B cell (primary cell): ENCODE measurements at regions not wholly inside any gene's neighbourhood (a gene's known extent, or its start where the extent isn't known, plus 50 kb on each side); places are given as distances from the start of the nearest gene placed in this dataset.
"Not testable (repeated sequence)": the region's sequence is repeated elsewhere in the genome, so short reads cannot be mapped to it uniquely, and the experiment has no call there.

Experiments
- ATAC-seq: fragments of 200-7000 bp; cut with Tn5 transposase; one replicate; pipeline ENCODE4 v1.10.0; 2021; ENCODE audit warnings: low read depth, mild to moderate bottlenecking, moderate number of reproducible peaks, moderate library complexity
- CTCF ChIA-PET: fragments of 350-600 bp; sonication (Branson Sonifier 250); formaldehyde crosslinking; loops from one replicate; lab custom pipeline; 2021; ENCODE audit warnings: antibody characterized with exemption, inconsistent platforms; lab: Charles Lee
- POLR2A ChIA-PET: fragments of 350-600 bp; sonication (Branson Sonifier 250); formaldehyde crosslinking; loops from one replicate; lab custom pipeline; 2021; ENCODE audit warnings: antibody characterized with exemption; lab: Charles Lee
- DNase-seq: peaks from one replicate; pipeline ENCODE4 v3.0.0; 2013
- H2AFZ ChIP-seq: 2 replicates; pipeline ENCODE4 v1.6.1; 2012; ENCODE audit warnings: mild to moderate bottlenecking, low read depth, low read length; ENCODE audit not compliant: insufficient read depth, poor library complexity, severe bottlenecking
- H3K27ac ChIP-seq, 2 donors: 1 replicate in 1 of 2; 2 replicates in 1 of 2; pipeline ENCODE4 v1.5.1; 2012 to 2013; ENCODE audit warnings: low read length in 2 of 2, mild to moderate bottlenecking in 2 of 2, moderate library complexity in 1 of 2
- H3K27me3 ChIP-seq, 4 experiments: fragments of 200-600 bp in 1 of 4; sonication (generic) in 1 of 4; replicated peaks in 1 of 4; 1 replicate in 2 of 4; 2 replicates in 2 of 4; pipeline versions ENCODE4 v1.6.1 to v1.7.0; 2013 to 2016; ENCODE audit warnings: low read length in 3 of 4, mild to moderate bottlenecking in 2 of 4, mixed read lengths in 1 of 4, moderate library complexity in 1 of 4; ENCODE audit not compliant: insufficient read depth in 4 of 4, control insufficient read depth in 3 of 4; ENCODE audit errors: control extremely low read depth in 1 of 4
- H3K36me3 ChIP-seq, 2 experiments: replicated peaks in 1 of 2; 1 replicate in 1 of 2; 2 replicates in 1 of 2; pipeline versions ENCODE4 v1.6.1 to v1.7.1; 2013; ENCODE audit warnings: low read length in 1 of 2; ENCODE audit not compliant: insufficient read depth in 2 of 2, control insufficient read depth in 1 of 2; ENCODE audit errors: control extremely low read depth in 1 of 2, extremely low read depth in 1 of 2
- H3K4me1 ChIP-seq, 2 donors: fragments of 200-600 bp in 1 of 2; sonication (generic) in 1 of 2; 1 replicate in 1 of 2; 2 replicates in 1 of 2; pipeline versions ENCODE4 v1.5.1 to v1.6.1; 2013 to 2017; ENCODE audit warnings: low read length in 2 of 2; ENCODE audit not compliant: control insufficient read depth in 2 of 2, insufficient read depth in 2 of 2
- H3K4me2 ChIP-seq: replicated peaks from 2 replicates; pipeline ENCODE3; 2012; ENCODE audit warnings: mild to moderate bottlenecking, low read depth, low read length; ENCODE audit not compliant: poor library complexity, severe bottlenecking
- H3K4me3 ChIP-seq, 5 experiments: fragments of 200-600 bp in 1 of 5; sonication (generic) in 1 of 5; 1 replicate in 3 of 5; 2 replicates in 2 of 5; pipeline versions ENCODE4 v1.5.1 to v1.7.0; 2011 to 2016; ENCODE audit warnings: low read length in 4 of 5, mild to moderate bottlenecking in 4 of 5, low read depth in 2 of 5, control low read depth in 1 of 5, moderate library complexity in 1 of 5; ENCODE audit not compliant: insufficient read depth in 1 of 5; ENCODE audit errors: control extremely low read depth in 1 of 5, extremely low read depth in 1 of 5
- H3K79me2 ChIP-seq: fragments of 200-600 bp; sonication (generic); one replicate; pipeline ENCODE4 v1.6.0; 2016; ENCODE audit warnings: low read length; ENCODE audit not compliant: control insufficient read depth, insufficient read depth
- H3K9ac ChIP-seq: fragments of 200-600 bp; sonication (generic); 2 replicates; pipeline ENCODE4 v1.6.1; 2017; ENCODE audit warnings: mild to moderate bottlenecking, low read length, moderate library complexity
- H3K9me3 ChIP-seq, 3 donors: one replicate each; pipeline versions ENCODE4 v1.6.1 to v1.7.1; 2013; ENCODE audit warnings: low read length in 2 of 3; ENCODE audit not compliant: control insufficient read depth in 2 of 3, insufficient read depth in 1 of 3; ENCODE audit errors: control extremely low read depth in 1 of 3
- H4K20me1 ChIP-seq: 2 replicates; pipeline ENCODE4 v1.6.0; 2012; ENCODE audit warnings: mild to moderate bottlenecking, low read length; ENCODE audit not compliant: insufficient read depth, control insufficient read depth, poor library complexity, severe bottlenecking
- H3K27ac Mint-ChIP-seq: one replicate; pipeline ENCODE4 v1.8.0; 2021; ENCODE audit warnings: mixed read lengths
- H3K27me3 Mint-ChIP-seq: one replicate; pipeline ENCODE4 v1.8.0; 2021; ENCODE audit warnings: mixed read lengths
- H3K4me1 Mint-ChIP-seq: one replicate; pipeline ENCODE4 v1.8.0; 2021; ENCODE audit warnings: mixed read lengths
- H3K4me3 Mint-ChIP-seq: one replicate; pipeline ENCODE4 v1.8.0; 2021; ENCODE audit warnings: mixed read lengths
- H3K9me3 Mint-ChIP-seq: one replicate; pipeline ENCODE4 v1.8.0; 2022; ENCODE audit warnings: mixed read lengths; ENCODE audit not compliant: insufficient read depth
- WGBS: methylation state at CpG from one replicate; pipeline ENCODE4 v1.1.5; 2013; ENCODE audit warnings: missing lambda C conversion rate; ENCODE audit not compliant: insufficient coverage; 5-methylcytosine and 5-hydroxymethylcytosine counted together
- intact Hi-C: fragments of 100-400 bp; cut with micrococcal nuclease; formaldehyde crosslinking; loops from one replicate; pipeline ENCODE4 v1.10.0; 2022

- CTCF ChIA-PET, H3K9me3 ChIP-seq, H3K4me1 ChIP-seq, H3K4me2 ChIP-seq, H2AFZ ChIP-seq, H3K27ac ChIP-seq, H3K27me3 Mint-ChIP-seq, ATAC-seq, H3K9me3 Mint-ChIP-seq, POLR2A ChIA-PET, H3K27ac Mint-ChIP-seq, H3K4me1 Mint-ChIP-seq, H3K4me3 Mint-ChIP-seq, H3K4me3 ChIP-seq, H3K9ac ChIP-seq, H4K20me1 ChIP-seq, intact Hi-C loops, H3K36me3 ChIP-seq, H3K79me2 ChIP-seq, H3K27me3 ChIP-seq: not testable (repeated sequence)
- no CpG with 5 or more reads among the region's 10 CpGs for WGBS
- peak; percentile 2 for DNase-seq
Observed at GRCh38 chr16:32038783-32039496, 165.3 kb downstream of the ZNF267 start.

- H3K36me3 ChIP-seq, H3K27me3 Mint-ChIP-seq, H3K4me1 ChIP-seq, H2AFZ ChIP-seq, intact Hi-C loops, ATAC-seq, DNase-seq, POLR2A ChIA-PET, H3K27ac Mint-ChIP-seq, CTCF ChIA-PET, H3K79me2 ChIP-seq, H3K4me3 Mint-ChIP-seq, H4K20me1 ChIP-seq, H3K4me2 ChIP-seq, H3K4me1 Mint-ChIP-seq, H3K9me3 Mint-ChIP-seq, H3K27ac ChIP-seq, H3K4me3 ChIP-seq, H3K9ac ChIP-seq, H3K27me3 ChIP-seq, H3K9me3 ChIP-seq: not testable (repeated sequence)
- no CpG with 5 or more reads among the region's 10 CpGs for WGBS
Observed at GRCh38 chr16:32039919-32040318, 166.3 kb downstream of the ZNF267 start.

GRCh38 chr16:32066016-32066651 lies 187.0 kb upstream of the TP53TG3D start:
- H3K4me1 Mint-ChIP-seq, H3K79me2 ChIP-seq, H3K4me1 ChIP-seq, H3K27me3 ChIP-seq, H3K4me2 ChIP-seq, ATAC-seq, H3K27ac ChIP-seq, H3K27me3 Mint-ChIP-seq, H3K9me3 Mint-ChIP-seq, H3K4me3 ChIP-seq, POLR2A ChIA-PET, H3K4me3 Mint-ChIP-seq, intact Hi-C loops, H3K9ac ChIP-seq, H3K36me3 ChIP-seq, CTCF ChIA-PET, H3K9me3 ChIP-seq, H4K20me1 ChIP-seq, H2AFZ ChIP-seq, H3K27ac Mint-ChIP-seq: not testable (repeated sequence)
- WGBS = 14% methylated on average over 4 of the region's 13 CpGs
- peak; percentile 6 for DNase-seq

GRCh38 chr16:32071586-32071985 lies 181.5 kb upstream of the TP53TG3D start:
- WGBS = no CpG with 5 or more reads among the region's 3 CpGs
- H3K4me2 ChIP-seq, H2AFZ ChIP-seq, H3K4me3 ChIP-seq, H3K27ac Mint-ChIP-seq, H4K20me1 ChIP-seq, H3K9ac ChIP-seq, H3K4me1 Mint-ChIP-seq, H3K4me3 Mint-ChIP-seq, H3K27me3 Mint-ChIP-seq, CTCF ChIA-PET, H3K79me2 ChIP-seq, POLR2A ChIA-PET, H3K9me3 ChIP-seq, DNase-seq, H3K9me3 Mint-ChIP-seq, intact Hi-C loops, H3K27ac ChIP-seq, ATAC-seq, H3K36me3 ChIP-seq, H3K4me1 ChIP-seq, H3K27me3 ChIP-seq: not testable (repeated sequence)
